ENCODE measurements at regions not wholly inside any gene's neighbourhood (a gene's known extent, or its start where the extent isn't known, plus 50 kb on each side); places are given as distances from the start of the nearest gene placed in this dataset.

GRCh38 chr6:105499136-105499870 is 96.4 kb upstream of the PREP start:
- POLR2A ChIA-PET = interaction anchor here (1.0 kb wide), 1 partner anchor 10 kb away, joined by 3 read pairs; no protein-coding TSS in a partner anchor

DNA sequence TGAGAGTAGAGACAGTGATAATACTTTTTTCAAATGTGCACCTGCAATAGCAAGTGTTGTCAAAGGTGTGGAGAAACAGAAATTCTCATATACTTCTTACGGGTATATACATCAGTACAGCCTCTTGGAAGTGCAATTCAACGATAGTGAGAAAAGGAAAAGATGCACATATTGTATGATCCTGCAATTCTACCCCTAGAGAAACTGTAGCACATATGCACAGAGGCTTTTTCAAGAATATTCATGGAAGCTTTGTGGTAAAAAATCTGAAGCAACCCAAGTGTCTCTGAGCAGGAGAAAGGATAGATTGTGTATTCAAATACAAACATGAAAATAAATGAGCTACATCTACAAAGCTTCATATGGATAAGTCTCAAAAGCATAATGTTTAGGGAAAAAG is 94.7 kb upstream of the PREP start:
- no peak overlapping the region for H3K4me2 ChIP-seq (ENCODE audit: low read length)
- H3K4me3 ChIP-seq (ENCODE audit: low read depth, low read length, poor library complexity, severe bottlenecking) = no peak overlapping the region
- no peak overlapping the region for H2AFZ ChIP-seq (ENCODE audit: low read length)
- ChIA-PET POLR2A (interaction anchor here (1.1 to 1.2 kb wide), 2 partner anchors 9 to 39 kb away, joined by 3 to 6 read pairs; no protein-coding TSS in a partner anchor), CTCF (ENCODE audit: unreplicated experiment) (no interaction called here)
- DNase-seq (ENCODE audit: low spot score) = no peak
- H3K9me3 ChIP-seq (ENCODE audit: low read length) = no peaks in the 10 kb centered on the region
- no peaks in the 10 kb centered on the region for H3K9me2 ChIP-seq (ENCODE audit: insufficient read depth, low read length)
- H4K20me1 ChIP-seq (ENCODE audit: insufficient read depth, low read length) = no peaks in the 10 kb centered on the region
- H3K27ac ChIP-seq (ENCODE audit: low read depth, low read length, poor library complexity, severe bottlenecking) = no peak overlapping the region
- intact Hi-C loops (cut with micrococcal nuclease; ENCODE audit: unreplicated experiment) = no loop called here
- H3K4me1 ChIP-seq (ENCODE audit: insufficient read depth, low read length, poor library complexity, severe bottlenecking) = no peaks in the 10 kb centered on the region
- H3K79me2 ChIP-seq (ENCODE audit: insufficient read depth, low read depth, low read length) = no peaks in the 10 kb centered on the region
- BruUV-seq (replicated peaks) = no TSS peak
- H3K36me3 ChIP-seq (ENCODE audit: insufficient read depth, low read length) = no peaks in the 10 kb centered on the region
- TF ChIP-seq EZH2phosphoT487 (IDR thresholded peaks at IDR 0.05; ENCODE audit: borderline replicate concordance, low read depth, low read length) (no peak), CTCF (conservative IDR thresholded peaks at IDR 0.05; ENCODE audit: low read length) (no peak)

More at GRCh38 chr6:105499136-105499870, 96.4 kb upstream of the PREP start:
- TF ChIP-seq CTCF (conservative IDR thresholded peaks at IDR 0.05; ENCODE audit: low read length) (no peak), EZH2phosphoT487 (IDR thresholded peaks at IDR 0.05; ENCODE audit: borderline replicate concordance, low read depth, low read length) (no peak)
- Histone ChIP-seq H3K9me3 (ENCODE audit: low read length) (no peaks in the 10 kb centered on the region), H3K9me2 (ENCODE audit: insufficient read depth, low read length) (no peaks in the 10 kb centered on the region), H3K4me1 (ENCODE audit: insufficient read depth, low read length, poor library complexity, severe bottlenecking) (no peaks in the 10 kb centered on the region), H3K4me3 (ENCODE audit: low read depth, low read length, poor library complexity, severe bottlenecking) (no peak overlapping the region), H4K20me1 (ENCODE audit: insufficient read depth, low read length) (no peaks in the 10 kb centered on the region), H3K79me2 (ENCODE audit: insufficient read depth, low read depth, low read length) (no peaks in the 10 kb centered on the region), H2AFZ (ENCODE audit: low read length) (no peak overlapping the region), H3K36me3 (ENCODE audit: insufficient read depth, low read length) (no peaks in the 10 kb centered on the region), H3K27ac (ENCODE audit: low read depth, low read length, poor library complexity, severe bottlenecking) (no peak overlapping the region), H3K4me2 (ENCODE audit: low read length) (no peak overlapping the region)
- CTCF ChIA-PET (ENCODE audit: unreplicated experiment) = no interaction called here
- intact Hi-C loops (cut with micrococcal nuclease; ENCODE audit: unreplicated experiment) = no loop called here
- BruUV-seq (replicated peaks) = no TSS peak
- no peak for DNase-seq (ENCODE audit: low spot score)

- no peaks in the 10 kb centered on the region for H3K4me1 ChIP-seq (ENCODE audit: insufficient read depth, low read length, poor library complexity, severe bottlenecking)
- no peak overlapping the region for H2AFZ ChIP-seq (ENCODE audit: low read length)
- no peak for DNase-seq (ENCODE audit: low spot score)
- no peak overlapping the region for H3K4me3 ChIP-seq (ENCODE audit: low read depth, low read length, poor library complexity, severe bottlenecking)
- TF ChIP-seq EZH2phosphoT487 (IDR thresholded peaks at IDR 0.05; ENCODE audit: borderline replicate concordance, low read depth, low read length) = no peak
- no peak for TF ChIP-seq CTCF (conservative IDR thresholded peaks at IDR 0.05; ENCODE audit: low read length)
- H3K27ac ChIP-seq (ENCODE audit: low read depth, low read length, poor library complexity, severe bottlenecking) = no peak overlapping the region
- H3K79me2 ChIP-seq (ENCODE audit: insufficient read depth, low read depth, low read length) = no peaks in the 10 kb centered on the region
- ChIA-PET POLR2A (no interaction called here), CTCF (ENCODE audit: unreplicated experiment) (no interaction called here)
- no TSS peak for BruUV-seq (replicated peaks)
- H3K36me3 ChIP-seq (ENCODE audit: insufficient read depth, low read length) = no peaks in the 10 kb centered on the region
- H4K20me1 ChIP-seq (ENCODE audit: insufficient read depth, low read length) = no peaks in the 10 kb centered on the region
- no peaks in the 10 kb centered on the region for H3K9me3 ChIP-seq (ENCODE audit: low read length)
- H3K9me2 ChIP-seq (ENCODE audit: insufficient read depth, low read length) = no peaks in the 10 kb centered on the region
- no peak overlapping the region for H3K4me2 ChIP-seq (ENCODE audit: low read length)
- intact Hi-C loops (cut with micrococcal nuclease; ENCODE audit: unreplicated experiment) = no loop called here
These were observed 92.6 kb upstream of the PREP start for GRCh38 chr6:105495515-105495914.

Measured in OCI-LY7 (cell line).